ENCODE measurements at regions not wholly inside any gene's neighbourhood (a gene's known extent, or its start where the extent isn't known, plus 50 kb on each side); places are given as distances from the start of the nearest gene placed in this dataset.

- TF ChIP-seq CTCF (IDR thresholded peaks at IDR 0.05) (no peak), POLR2A (IDR thresholded peaks at IDR 0.05) (no peak)
These were observed 95.0 kb upstream of the GABRA2 start for GRCh38 chr4:46484881-46485280.

All from right lobe of liver (tissue), 4 donors.